ENCODE measurements at regions not wholly inside any gene's neighbourhood (a gene's known extent, or its start where the extent isn't known, plus 50 kb on each side); places are given as distances from the start of the nearest gene placed in this dataset.

DNA sequence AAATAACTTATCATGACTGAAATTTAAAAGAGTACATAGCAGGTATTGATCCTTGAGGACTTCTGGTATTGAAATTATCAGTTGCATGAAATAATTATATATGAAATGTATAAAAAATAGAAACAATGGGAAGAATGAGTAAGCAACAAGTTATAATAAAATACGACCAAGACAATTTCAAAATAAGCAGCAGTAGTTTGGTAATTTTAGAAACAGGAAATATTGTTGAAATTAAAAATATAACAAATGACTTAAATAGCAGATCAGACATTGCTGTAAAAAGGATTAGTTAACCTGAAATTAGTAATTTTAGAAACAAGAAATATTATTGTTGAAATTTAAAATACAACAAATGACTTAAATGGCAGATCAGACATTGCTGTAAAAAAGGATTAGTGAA is 152.3 kb downstream of the BTC start:
- H3K4me3 ChIP-seq (ENCODE audit: low read depth, low read length): no peak overlapping the region
- TF ChIP-seq, protein P1, sequence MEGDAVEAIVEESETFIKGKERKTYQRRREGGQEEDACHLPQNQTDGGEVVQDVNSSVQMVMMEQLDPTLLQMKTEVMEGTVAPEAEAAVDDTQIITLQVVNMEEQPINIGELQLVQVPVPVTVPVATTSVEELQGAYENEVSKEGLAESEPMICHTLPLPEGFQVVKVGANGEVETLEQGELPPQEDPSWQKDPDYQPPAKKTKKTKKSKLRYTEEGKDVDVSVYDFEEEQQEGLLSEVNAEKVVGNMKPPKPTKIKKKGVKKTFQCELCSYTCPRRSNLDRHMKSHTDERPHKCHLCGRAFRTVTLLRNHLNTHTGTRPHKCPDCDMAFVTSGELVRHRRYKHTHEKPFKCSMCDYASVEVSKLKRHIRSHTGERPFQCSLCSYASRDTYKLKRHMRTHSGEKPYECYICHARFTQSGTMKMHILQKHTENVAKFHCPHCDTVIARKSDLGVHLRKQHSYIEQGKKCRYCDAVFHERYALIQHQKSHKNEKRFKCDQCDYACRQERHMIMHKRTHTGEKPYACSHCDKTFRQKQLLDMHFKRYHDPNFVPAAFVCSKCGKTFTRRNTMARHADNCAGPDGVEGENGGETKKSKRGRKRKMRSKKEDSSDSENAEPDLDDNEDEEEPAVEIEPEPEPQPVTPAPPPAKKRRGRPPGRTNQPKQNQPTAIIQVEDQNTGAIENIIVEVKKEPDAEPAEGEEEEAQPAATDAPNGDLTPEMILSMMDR (IDR thresholded peaks at IDR 0.05; ENCODE audit: borderline replicate concordance, insufficient read depth, low read depth, low read length): no peak

- TF ChIP-seq, protein P1 (IDR thresholded peaks at IDR 0.05; ENCODE audit: borderline replicate concordance, insufficient read depth, low read depth, low read length): no peak
- H3K4me3 ChIP-seq (ENCODE audit: low read depth, low read length): no peak overlapping the region
These were observed 145.1 kb downstream of the BTC start for GRCh38 chr4:74649193-74649592.

DNA sequence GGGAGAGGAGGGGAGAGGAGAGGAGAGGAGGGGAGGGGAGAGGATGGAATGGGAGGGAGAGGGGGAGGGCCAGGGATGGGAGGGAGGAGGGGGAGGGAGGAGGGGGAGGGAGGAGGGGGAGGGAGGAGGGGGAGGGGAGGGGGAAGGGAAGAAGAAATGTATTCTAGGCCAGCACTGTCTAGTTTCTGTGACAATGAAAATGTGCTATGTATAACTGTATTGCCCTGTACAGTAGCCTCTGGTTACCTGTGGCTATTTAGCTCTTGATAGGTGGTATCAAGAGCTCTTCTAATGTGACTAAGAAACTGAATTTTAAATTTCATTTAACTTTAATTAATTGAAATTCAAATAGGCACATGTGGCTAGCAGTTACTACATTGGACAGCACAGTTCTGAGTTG is 143.1 kb downstream of the BTC start:
- TF ChIP-seq, protein P1 (IDR thresholded peaks at IDR 0.05; ENCODE audit: borderline replicate concordance, insufficient read depth, low read depth, low read length): no peak
- no peak overlapping the region for H3K4me3 ChIP-seq (ENCODE audit: low read depth, low read length)

- H3K4me3 ChIP-seq (ENCODE audit: low read depth, low read length): no peak overlapping the region
These were observed 140.7 kb downstream of the BTC start for GRCh38 chr4:74653331-74654229.

GRCh38 chr4:74654230-74654681 is 140.1 kb downstream of the BTC start:
- TF ChIP-seq, protein P1 (IDR thresholded peaks at IDR 0.05; ENCODE audit: borderline replicate concordance, insufficient read depth, low read depth, low read length): no peak
- no peak overlapping the region for H3K4me3 ChIP-seq (ENCODE audit: low read depth, low read length)

More at GRCh38 chr4:74653331-74654229, 140.7 kb downstream of the BTC start:
- TF ChIP-seq, protein P1 (IDR thresholded peaks at IDR 0.05; ENCODE audit: borderline replicate concordance, insufficient read depth, low read depth, low read length): no peak

DNA sequence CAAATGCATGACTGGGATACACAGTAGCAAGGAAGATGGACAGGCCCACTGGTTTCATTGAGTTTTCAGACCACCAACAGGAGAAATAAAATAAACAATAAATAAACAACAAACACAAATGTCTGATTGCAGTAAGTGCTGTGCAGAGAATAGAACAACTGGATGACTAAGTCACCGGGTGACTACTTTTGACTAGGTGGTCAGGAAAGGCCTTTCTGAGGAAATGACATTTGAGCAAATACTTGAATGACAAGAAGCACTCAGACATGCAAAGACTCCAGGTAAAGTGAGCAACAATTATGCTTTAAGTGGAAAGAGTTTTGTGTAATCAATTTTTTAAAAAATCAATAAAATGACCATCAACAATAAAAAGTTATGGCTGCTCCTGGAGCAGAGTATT is 137.7 kb downstream of the BTC start:
- no peak overlapping the region for H3K4me3 ChIP-seq (ENCODE audit: low read depth, low read length)
- TF ChIP-seq, protein P1 (IDR thresholded peaks at IDR 0.05; ENCODE audit: borderline replicate concordance, insufficient read depth, low read depth, low read length): no peak

- TF ChIP-seq, protein P1 (IDR thresholded peaks at IDR 0.05; ENCODE audit: borderline replicate concordance, insufficient read depth, low read depth, low read length): no peak
- no peak overlapping the region for H3K4me3 ChIP-seq (ENCODE audit: low read depth, low read length)
These were observed 136.2 kb downstream of the BTC start for GRCh38 chr4:74658116-74658515.
